ENCODE measurements at regions not wholly inside any gene's neighbourhood (a gene's known extent, or its start where the extent isn't known, plus 50 kb on each side); places are given as distances from the start of the nearest gene placed in this dataset.

- TF ChIP-seq EZH2 (IDR thresholded peaks at IDR 0.05; ENCODE audit: insufficient read depth, poor library complexity, severe bottlenecking), result no peak
- no peak for TF ChIP-seq EZH2phosphoT487 (IDR thresholded peaks at IDR 0.05; ENCODE audit: insufficient read depth, low read depth)
Measured at GRCh38 chr4:133996431-133997121, 205.0 kb downstream of the PABPC4L start.

Measured in GM23248 (cell line).